HG03064 (cell line): ENCODE measurements at regions not wholly inside any gene's neighbourhood (a gene's known extent, or its start where the extent isn't known, plus 50 kb on each side); places are given as distances from the start of the nearest gene placed in this dataset.
"Not testable (repeated sequence)": the region's sequence is repeated elsewhere in the genome, so short reads cannot be mapped to it uniquely, and the experiment has no call there.

Experiments used
- ATAC-seq: cut with Tn5 transposase; IDR thresholded peaks from one replicate; pipeline ENCODE4 v1.9.1; 2021; ENCODE audit warnings: low read depth; ENCODE audit not compliant: unreplicated experiment

DNA sequence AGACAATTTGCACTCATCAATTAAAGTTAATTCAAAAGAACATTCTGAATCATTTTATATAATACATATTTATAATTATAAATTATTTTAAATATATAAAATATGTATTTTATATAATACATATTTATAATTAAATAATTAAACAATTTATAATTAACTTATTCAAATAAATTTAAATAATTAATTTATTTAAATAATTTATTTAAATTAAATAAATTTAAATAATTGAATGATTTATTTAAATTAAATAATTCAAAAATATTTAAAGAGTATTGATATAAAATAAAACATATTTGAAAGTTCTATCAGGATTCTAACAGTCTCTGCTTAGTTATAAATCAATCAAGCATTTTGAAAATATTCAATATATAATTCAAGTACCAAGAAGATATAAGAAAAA, 775.5 kb upstream of the CTNND2 start:
- no peak for ATAC-seq

- no peak for ATAC-seq
These were observed 771.7 kb upstream of the CTNND2 start for GRCh38 chr5:12675959-12676358.

DNA sequence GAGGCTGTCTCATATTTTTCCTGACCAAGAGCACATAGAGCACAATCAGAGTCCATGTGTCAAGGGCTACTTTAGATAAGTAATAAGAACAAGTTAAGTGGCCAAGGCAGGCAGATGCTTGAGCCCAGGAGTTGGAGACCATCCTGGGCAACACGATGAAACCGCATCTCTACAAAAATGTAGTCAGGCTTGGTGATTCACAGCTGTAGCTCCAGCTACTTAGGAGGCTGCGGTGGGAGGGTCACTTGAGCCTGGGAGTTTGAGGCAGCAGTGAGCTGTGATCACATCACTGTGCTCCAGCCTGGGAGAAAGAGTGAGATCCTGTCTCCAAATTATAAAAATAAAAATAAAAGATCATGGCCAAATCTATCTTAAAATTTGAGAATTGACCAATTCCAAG, 767.9 kb upstream of the CTNND2 start:
- no peak for ATAC-seq

GRCh38 chr5:12669326-12669725, 765.1 kb upstream of the CTNND2 start:
- no peak for ATAC-seq

DNA sequence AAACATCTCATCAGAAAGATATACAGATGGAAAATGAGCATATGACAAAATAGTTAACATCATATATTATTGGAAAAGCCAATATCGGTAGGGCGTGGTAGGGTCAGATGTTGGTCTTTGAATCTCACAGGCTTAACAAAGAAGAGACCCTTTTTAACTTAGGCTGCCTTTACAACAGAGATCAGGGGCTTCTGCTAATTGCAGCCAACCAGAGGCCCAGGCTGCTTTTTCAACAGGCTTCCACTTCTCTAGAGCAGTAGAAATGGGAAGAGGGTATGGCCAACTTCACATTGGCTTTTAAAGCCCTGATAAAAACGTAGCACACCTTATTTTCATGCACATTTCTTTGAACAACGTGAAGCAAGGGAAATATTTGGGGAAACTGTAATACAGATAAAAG, 764.3 kb upstream of the CTNND2 start:
- no peak for ATAC-seq

DNA sequence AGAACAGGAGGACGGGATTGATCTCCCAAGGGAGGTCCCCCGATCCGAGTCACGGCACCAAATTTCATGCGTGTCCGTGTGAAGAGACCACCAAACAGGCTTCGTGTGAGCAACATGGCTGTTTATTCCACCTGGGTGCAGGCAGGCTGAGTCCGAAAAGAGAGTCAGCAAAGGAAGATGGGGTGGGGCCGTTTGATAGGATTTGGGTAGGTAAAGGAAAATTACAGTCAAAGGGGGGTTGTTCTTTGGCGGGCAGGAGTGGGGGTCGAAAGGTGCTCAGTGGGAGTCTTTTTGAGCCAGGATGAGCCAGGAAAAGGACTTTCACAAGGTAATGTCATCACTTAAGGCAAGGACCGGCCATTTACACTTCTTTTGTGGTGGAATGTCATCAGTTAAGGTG, 763.6 kb upstream of the CTNND2 start:
- not testable (repeated sequence) for ATAC-seq

GRCh38 chr5:12665772-12666171, 761.5 kb upstream of the CTNND2 start:
- ATAC-seq, result not testable (repeated sequence)

GRCh38 chr5:12662545-12663314, 758.5 kb upstream of the CTNND2 start:
- ATAC-seq, result no peak

GRCh38 chr5:12661617-12662370, 757.5 kb upstream of the CTNND2 start:
- no peak for ATAC-seq

DNA sequence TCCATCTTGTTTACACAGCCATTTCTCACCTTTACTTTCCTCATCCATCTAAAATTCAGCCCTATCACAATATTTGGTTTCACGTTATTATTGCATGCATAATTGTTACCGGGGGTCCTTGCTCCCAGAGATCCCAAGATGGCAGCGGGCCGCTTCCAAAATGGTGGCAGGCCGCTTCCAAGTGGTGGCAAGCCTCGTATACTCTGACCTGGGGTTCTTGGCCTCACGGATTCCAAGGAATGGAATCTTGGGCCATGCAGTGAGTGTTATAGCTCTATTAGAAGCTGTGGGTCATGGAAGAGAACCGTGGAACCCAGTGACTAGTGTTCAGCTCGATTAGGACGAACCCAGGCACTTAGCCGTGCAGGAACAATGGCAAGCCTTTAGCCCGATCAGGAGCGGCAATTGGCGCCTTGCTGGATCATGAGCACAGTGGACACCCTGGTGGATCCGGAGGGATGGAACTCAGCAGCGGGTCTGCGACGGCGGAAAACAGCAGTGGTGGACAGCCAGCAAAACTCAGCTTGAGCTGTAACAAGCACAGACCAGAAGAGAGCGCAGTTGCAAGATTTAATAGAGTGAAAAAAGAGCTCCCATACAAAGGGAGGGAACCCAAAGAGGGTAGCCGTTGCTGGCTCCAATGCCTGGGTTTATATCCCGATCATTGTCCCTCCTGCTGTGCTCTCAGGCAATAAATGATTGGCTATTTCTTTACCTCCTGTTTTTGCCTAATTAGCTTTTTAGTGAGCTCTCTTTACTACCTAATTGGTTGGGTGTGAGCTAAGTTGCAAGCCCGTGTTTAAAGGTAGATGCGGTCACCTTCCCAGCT, 756.2 kb upstream of the CTNND2 start:
- ATAC-seq, result not testable (repeated sequence)

DNA sequence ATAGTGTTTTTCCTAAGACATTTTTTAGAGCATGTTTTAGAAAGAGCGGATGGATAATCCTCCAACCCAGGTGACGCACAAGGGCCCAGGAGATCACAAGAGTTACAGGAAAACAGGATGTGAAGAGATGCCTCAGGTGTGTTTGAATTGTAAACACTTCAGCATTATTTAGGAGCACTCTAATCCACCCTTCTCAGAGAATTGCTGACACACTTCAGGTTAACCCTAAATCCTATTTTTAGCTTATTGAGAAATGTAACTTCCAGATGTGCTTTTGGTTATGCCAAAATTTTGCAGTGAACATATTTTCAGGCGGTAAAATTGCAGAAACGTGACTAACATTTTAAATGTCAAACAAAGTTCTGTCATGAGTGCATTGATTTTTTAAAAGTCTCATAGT, 755.4 kb upstream of the CTNND2 start:
- no peak for ATAC-seq

DNA sequence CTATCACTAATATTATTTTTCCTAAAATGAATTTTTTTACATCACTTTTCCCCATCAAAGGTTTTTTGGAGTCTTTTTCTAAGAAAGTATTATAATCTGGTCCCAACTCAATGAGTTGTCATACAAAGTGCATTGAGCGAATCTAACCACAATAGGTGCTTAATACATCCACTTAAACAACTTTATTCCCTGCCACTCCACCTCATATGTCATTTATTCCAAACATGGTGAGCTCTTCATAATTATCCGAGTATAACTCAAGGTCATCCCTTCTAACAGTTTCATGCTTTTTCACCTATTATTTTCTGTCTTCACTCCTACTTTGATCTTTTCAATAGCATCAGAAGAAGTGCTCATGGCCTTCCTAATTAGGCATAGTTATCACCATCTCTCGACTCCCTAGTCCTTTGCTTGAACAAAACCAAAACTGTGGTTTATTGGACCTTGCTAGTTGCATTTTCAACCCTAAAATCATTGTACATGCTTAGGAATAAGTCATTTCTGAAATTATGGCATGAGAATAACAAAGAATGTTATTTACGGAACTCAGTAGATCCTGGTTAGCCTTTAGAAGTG, 754.7 kb upstream of the CTNND2 start:
- no peak for ATAC-seq

DNA sequence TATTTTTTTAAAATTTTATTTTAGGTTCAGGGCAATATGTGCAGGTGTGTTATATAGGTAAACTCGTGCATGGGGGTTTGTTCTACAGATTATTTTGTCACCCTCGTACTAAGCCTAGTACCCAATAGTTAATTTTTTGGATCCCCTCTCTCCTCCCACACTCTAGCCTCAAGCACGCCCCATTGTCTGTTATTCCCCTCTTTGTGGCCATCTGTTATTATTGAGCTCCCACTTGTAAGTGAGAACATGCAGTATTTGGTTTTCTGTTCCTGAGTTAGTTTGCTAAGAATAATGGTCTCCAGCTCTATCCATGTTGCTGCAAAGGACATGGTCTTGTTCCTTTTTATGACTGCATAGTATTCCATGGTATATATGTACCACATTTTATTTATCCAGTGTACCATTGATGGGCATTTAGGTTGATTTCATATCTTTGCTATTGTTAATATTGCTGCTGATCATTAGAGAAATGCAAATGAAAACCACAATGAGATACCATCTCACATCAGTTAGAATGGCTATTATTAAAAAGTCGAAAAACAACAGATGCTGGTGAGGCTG, 753.7 kb upstream of the CTNND2 start:
- not testable (repeated sequence) for ATAC-seq

- no peak for ATAC-seq
These were observed 751.4 kb upstream of the CTNND2 start for GRCh38 chr5:12655675-12656074.

GRCh38 chr5:12652201-12652600, 748.0 kb upstream of the CTNND2 start:
- no peak for ATAC-seq

DNA sequence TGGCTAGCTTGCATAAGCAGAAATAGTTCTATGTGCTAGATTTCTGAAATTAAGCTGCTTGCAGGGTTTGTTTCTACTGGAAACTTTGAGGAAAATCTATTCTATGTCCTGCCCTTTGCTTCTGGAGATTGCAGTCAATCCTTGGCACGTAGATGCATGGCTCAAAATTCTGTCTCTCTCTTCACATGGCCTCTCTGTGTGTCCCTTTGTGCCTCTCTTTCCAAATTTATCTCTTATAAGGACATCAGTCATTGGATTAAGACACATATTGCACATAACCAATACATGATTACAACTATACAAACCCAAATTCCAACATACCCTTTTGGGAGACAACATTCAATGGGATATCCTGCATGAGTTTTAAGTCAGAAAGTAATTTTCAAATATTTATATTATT, 744.3 kb upstream of the CTNND2 start:
- no peak for ATAC-seq

DNA sequence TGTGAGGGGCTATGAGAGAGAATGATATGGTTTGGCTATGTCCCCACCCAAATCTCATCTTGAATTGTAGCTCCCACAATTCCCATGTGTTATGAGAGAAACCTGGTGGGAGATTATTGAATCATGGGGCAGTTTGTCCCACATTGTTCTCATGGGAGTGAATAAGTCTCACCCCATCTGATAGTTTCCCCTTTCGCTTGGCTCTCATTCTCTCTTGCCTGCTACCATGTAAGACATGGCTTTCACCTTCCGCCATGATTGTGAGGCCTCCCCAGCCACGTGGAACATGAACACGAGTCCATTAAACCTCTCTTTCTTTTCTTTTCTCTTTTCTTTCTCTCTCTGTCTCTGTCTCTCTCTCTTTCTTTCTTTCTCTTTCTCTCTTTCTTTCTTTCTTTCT, 743.4 kb upstream of the CTNND2 start:
- no peak for ATAC-seq

DNA sequence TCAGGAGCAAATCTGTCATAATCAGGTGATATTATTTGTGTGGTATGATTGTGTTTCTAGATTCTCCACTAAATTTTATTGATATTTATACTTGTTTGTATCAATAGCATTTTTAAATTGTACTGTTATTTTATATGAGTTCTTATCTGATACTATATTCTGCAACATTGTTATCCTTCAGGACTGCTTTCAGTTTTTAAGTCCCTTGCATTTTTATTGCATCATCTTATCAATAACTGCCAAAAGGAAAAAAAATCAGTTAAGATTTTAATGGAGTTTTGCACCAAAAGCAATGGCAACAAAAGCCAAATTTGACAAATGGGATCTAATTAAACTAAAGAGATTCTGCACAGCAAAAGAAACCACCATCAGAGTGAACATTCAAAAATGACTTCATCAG, 741.3 kb upstream of the CTNND2 start:
- ATAC-seq, result no peak

GRCh38 chr5:12636209-12636608, 732.0 kb upstream of the CTNND2 start:
- no peak for ATAC-seq

DNA sequence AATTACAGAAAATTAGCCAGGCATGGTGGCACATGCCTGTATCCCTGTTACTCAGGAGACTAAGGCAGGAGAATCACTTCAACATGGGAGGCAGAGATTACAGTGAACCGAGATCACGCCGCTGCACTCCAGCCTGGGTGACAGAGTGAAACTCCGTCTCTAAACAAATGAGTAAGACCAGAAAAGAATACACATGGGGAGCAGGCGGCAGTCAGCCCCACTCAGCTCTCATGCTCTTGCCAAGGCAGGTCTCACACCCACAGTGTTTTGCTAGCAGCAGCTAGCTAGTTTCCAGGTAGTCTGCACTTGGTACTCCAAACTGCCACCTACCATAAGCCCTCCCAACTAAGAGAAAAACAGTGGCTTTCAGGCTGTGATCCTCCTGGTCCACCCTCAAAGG, 722.3 kb upstream of the CTNND2 start:
- no peak for ATAC-seq
